GM21526 (cell line): ENCODE measurements at regions not wholly inside any gene's neighbourhood (a gene's known extent, or its start where the extent isn't known, plus 50 kb on each side); places are given as distances from the start of the nearest gene placed in this dataset.

ENCODE experiments used
- ATAC-seq: cut with Tn5 transposase; IDR thresholded peaks from one replicate; pipeline ENCODE4 v1.9.1; 2021; ENCODE audit warnings: moderate library complexity; ENCODE audit not compliant: unreplicated experiment, low FRiP score

DNA sequence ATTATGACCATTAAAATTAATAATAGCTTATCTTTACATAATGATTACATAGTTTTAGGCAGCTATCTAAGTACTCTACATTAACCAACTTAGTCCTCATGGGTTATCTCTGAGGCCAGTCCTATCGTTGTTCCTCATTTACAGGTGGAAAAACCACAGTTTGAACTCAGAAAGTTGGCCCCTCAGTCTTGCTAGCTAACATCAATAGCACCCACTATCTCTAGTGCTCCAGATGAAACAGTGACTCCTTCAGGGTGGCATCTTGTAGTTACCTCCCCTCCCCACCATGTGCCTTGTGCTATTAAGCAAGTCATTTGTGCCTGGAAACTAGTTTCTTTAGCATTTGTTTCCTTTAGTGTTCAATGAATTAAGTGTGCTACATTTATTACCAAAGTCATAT is 1086.7 kb downstream of the EFNB2 start:
- no peak for ATAC-seq

DNA sequence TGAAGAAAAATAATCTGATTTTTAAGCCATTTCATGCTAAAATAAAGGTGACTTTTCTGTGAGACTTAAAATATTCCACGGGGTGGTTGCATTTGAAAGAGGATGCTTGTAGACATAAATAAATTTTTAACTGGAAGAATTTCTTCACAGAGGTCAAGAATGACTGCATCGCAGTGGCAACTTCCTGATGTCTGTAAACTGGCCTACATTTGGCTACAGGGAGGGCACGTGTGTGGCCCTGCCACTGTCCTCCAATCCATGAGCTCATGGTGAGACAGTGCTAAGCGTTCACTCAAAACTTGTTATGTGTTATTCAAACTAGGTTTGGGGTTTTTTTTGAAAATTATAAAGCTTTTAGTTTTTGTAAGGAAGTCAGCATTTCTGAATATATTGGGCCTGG is 1089.3 kb downstream of the EFNB2 start:
- no peak for ATAC-seq

DNA sequence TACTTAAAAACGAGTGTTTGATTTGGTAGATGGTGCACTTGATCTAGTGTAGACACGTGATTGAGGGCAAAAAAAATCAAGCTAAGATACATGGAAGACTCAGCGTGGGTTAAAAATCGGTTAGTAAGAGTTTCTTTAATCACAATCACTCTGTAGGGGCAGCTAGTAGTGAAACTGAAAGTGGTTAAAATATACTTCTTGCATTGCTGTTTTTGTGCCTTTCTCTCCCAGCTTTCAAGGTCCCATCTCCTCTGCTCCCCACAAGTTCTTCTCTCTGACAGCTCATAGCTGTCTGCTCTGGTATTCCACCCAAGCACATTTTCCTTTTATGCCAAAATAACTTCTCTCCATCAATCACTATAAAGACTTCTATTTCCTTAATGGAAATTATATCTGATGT is 1089.7 kb downstream of the EFNB2 start:
- ATAC-seq = no peak

DNA sequence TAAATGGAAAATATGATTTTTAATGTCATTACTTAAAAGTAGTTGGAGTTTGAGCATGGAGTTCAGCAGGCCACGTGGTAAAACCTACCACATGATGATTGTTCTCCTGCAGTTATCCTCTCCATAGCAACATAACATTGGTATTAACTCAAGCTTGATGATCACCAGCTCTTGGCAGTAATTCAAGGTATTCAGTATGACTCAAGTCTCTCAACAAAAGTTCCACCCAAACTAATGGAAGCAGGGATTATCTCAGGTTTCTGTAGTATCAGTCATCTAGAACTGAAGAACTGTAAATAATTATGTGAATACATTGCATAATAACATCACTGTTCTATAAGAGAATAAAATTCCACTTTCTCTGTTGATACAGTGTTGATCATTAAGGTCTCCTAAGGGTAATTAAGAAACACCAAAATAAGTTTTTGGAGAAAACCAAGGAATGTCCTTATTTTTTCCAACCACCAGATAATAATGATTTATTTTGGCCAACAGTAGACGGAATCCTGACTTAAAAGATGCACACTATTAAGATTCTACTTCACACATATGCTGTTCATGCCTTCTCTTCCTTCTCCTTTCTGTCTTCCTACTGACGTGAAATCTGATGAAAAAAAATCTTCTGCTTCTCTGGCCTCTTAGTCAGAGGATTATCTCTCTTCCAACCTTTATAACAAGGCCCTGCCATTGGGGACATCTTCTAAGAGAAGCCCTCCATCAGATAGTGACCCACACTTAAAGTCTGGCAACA is 1092.3 kb downstream of the EFNB2 start:
- no peak for ATAC-seq

DNA sequence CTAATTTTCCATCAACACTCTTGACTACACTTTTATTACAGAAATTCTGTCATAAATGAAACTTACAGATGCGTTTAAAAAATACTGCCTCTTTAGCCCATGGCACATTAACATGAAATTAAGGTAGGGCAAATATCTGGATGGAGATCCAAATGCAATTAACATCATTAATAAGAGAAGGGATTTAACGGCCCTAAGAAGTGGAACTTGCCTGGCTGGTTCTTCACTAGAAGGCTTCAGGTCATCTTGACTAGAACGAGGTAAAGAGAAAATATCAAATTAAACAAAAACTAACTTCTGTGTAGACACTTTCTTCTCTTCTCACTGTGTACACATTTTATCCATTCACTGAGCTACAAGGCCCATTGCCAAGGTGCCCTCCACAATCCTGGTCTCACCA is 1093.4 kb downstream of the EFNB2 start:
- ATAC-seq = no peak

DNA sequence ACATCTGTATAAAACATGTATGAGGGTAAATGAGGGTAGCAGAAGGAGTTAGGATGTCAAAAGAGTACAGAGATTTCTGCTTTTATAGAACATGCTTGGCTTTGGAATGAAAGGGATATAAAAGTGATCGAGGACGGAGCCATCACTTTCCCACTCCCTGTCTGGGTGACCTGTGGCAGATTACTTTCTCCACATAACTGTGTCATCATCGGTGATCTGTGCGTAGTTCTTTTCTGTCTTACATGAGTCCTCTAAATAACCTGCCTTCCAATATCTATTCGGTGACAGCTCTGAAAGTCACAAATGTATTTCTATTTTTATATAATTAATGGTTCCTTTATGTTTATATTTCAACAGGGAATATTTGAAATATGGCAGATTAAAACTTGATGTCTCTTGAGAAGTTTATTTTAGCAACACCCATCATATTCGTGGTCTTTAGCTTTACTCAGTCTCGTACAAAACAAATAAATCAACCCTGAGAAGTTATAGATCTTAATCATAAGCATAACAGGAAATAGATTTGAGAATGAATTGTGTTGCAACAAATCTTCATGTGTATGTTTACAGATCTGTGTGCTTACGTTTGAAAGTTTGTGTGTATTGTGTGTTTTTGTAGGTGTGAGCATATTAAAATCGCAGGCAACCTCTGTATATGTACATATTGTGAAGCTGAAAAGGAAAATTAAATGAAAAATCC is 1094.3 kb downstream of the EFNB2 start:
- no peak for ATAC-seq

DNA sequence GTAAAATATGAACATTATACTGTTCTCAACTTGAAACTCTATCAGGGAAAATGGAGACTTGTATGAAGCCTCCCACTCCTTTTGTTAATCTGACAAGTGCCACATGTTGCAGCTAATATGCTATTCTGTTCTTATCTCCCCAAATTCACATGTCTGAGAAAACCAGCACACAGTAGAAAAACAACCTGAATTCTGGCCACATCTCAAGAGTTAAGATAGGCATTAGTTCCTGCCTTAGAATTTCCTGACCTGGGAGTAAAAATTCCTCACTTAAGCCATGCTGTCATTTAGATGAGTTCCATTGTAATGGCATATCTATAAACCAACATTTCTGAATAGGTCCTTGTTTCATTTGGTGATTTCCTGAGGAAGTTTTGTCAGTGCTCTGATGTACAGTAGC is 1098.5 kb downstream of the EFNB2 start:
- no peak for ATAC-seq

DNA sequence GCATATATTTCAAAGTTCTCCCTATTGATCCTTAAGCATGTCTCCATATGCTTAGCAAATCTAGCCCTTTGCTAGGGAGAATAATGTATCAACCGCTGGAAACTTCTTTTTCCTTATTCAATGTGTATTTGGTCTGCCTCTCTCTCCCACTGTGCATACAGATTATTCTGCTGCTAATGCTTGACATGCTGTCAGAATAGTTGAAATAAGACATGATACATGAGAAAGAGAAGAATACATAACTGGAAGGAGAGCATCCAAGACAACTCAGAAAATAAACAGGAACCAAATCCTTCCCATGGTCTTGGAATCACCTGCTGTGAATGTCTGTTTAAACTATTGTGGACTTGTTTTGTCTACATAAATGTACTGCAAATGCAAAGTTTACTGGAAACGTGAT is 1103.0 kb downstream of the EFNB2 start:
- no peak for ATAC-seq

DNA sequence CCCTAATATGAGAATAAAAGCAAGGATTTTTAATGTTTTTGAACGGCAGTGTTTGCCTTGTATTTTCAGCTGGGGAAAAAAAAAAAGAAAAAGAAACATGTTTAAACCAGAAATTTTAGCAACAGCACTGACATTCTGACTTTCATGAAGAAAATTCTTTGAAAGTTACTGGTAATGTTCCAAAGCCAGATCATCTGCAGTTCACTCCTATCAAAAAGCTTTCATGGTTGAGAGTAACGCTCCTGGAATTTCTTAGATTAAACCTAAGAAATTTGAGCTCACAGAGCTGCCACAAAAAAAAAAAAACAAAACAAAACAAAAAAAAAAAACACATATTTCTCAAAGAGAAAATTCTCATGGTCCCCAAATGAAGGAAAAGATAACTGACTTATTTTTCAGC is 1106.7 kb downstream of the EFNB2 start:
- no peak for ATAC-seq

DNA sequence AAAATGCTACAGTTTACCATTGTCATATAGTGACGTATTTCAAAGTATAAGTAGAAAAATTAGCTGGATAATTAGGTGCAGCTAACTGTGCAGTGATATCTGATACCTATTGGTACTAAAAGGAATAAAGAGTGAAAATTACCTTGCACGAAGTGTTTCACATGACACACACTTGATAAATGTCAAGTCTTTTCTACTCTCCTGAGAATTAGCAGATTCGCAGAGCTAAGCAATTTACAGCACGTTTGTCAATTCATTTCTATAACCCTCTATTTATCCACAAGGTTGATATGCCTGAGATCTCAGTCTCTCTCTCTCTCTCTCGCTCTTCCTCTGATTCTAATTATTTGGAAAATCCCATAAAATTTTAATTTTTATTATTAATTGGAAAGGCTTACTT is 1109.0 kb downstream of the EFNB2 start:
- ATAC-seq = no peak

DNA sequence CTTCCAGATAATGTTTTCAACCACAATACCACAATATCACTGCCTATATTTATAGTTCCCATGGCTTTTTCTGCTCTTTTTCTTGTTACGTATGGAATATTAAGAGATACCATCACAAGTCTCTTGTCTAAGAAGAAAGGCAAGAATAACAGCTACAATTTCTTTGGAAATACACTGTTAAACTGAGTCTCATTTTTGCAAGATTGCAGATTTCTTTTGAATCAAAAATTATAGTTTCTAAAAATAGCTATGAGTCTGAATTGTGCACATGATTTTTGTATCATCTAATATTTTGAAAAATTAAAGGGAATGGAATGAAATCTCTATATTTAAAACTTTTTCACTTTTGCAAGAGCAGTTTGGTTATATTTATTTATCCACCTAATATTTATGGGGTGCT is 1120.8 kb downstream of the EFNB2 start:
- no peak for ATAC-seq

DNA sequence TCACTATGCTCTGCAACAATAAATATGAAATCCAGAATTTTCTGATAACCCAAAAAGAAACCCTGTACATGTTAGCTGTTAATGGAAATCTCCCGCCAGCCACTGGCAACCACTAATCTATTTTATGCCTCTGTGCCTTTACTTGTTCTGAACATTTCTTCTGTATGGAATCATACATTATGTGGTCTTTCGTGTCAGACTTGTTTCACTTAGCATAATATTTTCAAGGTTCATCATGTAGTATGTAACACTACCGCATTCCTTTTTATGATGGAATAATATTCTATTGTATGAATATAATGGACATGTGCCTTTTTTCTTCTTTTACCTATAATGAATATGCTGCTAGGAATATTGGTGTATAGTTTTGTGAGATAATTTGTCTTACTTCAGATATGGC is 1123.3 kb downstream of the EFNB2 start:
- no peak for ATAC-seq

DNA sequence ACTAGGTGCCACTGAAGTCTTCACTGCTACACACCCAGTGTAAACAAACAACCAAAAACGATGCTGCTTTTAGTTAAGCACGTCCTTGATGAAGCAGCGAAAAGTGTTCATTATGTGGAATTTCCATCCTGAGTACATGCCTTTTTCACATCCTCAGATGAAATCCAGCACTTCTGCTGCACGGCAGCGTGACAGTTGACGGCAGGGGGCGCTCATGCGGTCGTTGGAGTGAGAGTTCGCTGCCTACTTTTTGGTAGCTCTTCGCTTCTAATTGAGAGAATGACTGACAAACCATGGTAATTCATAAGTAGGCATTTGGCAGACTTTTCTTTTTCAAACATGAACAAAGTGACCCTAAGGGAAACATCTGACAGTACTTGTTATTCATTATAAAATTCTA is 1124.9 kb downstream of the EFNB2 start:
- no peak for ATAC-seq

DNA sequence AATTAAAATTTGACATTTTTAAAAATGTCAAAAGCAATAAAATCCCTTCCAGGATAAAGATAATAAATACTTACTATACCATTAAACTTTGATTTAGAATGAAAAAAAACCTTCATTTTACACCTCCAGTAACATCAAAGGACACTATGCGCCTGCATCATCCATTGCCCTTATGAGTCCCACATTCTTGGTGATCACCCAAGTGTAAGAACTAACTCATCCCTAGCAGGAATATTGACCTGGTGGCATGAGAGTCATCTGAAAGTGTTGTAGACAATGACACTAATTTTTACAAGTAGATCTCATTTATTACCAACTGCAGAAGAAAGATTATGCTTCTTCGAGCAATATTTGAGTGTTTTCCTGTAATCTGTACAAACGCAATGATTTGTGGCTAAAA is 1128.9 kb downstream of the EFNB2 start:
- ATAC-seq = no peak

DNA sequence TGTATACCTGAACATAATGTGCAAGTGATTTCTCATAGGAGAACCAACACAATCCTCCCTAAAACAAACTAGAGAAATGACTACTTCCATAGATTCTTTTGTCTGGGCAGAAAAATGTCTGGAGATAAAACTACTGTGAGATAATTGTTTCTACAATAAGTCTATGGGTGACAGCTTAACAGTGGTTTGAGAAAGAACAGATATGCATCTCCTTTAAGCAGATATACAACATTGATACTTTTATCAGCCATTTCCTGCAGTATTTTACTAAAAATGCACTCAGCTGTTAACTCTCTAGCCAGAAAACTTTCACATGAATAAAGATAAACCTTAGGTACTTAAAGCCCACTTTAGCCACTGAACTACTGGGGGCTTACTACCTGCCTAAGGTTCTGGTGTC is 1132.4 kb downstream of the EFNB2 start:
- no peak for ATAC-seq

DNA sequence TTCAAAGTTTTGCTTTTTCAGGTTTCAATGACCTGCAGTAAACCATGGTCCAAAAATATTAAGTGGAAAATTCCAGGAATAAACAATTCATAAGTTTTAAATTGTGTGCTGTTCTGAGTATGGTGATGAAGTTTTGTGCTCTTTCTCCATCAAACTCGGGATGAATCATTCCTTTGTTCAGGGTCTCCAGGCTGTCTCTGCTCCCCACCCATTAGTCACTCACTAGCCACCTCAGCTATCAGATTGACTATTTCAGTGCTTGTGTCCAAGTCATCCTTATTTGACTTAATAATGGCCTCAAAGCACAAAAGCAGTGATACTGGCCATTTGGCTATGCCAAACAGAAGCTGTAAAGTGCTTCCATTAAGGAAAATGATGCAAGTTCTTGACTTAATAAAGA is 1140.4 kb downstream of the EFNB2 start:
- ATAC-seq = no peak

DNA sequence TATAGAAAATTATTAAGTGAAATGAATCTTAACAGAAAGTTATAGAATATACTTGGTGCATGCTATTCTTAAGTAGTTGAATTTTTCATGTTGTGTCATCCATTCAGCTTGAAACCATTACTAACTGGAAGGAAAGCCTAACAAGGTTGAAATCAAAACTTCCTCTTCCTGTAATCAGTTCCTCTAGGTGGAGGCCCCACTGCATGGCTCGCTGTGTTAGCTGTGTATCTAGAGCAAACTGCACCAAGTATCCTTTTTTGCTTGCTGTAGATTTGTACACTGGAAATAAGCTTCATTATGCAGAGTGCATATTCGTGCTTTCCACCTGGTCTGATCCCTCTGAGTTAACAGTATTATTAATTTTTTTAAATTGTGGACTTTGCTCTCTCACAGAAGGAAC is 1146.1 kb downstream of the EFNB2 start:
- no peak for ATAC-seq

DNA sequence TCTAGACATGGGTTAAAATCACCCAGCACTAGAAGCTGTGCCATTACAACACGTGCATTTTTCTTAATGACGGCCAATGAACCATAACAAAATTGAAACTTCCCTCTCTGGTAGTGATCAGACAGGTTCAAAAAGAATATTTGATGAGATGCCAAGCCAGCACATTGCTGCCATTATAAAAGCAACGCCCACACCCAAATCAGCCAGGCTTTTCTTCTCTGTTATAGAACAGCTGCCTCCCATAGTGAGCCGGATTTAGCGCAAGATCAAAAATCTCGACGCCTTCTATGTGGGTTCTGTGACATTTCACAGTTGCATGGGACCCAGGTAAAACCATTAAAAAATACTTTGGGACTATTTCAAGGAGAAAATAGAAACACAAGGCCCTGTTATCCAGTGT is 1158.0 kb downstream of the EFNB2 start:
- ATAC-seq = no peak

DNA sequence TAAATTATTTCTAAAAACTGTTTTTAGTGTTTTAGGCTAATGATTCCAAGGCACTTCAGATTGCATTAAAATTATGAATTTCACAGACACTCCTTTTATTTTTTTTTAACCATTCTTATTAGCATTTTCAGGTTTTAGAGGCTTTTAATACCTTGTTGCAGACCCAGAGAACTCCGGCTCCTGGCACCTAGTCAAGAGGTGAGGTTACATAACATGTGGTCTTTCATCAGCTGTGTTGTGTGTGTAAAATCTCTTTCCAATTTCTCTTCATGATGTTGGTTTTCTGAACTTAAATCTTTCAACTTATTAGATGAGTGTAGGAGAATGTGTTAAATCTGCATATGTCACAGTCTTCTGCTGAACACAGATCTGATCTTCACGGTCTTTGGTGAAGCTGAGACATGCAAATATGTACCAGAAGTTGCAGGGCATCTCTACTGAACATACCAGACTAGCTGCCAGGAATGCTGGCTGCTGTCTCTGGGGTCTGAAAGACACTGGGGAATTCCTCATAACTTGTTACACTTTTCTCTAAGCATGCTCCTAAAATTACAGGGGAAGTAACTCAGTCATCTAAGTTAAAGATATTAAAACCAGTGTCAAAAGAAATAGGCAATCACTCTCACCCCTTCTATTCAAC is 1165.3 kb downstream of the EFNB2 start:
- no peak for ATAC-seq

DNA sequence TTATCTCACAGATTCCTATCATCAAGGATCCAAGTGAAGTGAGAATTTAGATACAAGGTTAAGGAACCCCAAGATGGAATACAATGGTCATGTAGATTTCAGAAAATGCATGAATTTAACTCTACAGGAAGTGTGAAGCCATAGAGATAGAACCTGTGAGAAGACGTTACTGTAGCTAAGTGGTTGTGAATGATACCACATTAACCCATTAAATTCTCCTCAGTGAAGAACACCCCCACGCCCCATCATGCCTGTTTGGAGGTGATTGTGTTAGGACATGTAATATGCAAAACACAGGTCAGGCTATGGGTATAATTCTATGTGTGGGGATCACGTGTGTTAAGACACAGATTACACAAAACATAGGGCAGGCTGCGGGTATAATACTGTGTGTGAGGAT is 1166.7 kb downstream of the EFNB2 start:
- no peak for ATAC-seq

DNA sequence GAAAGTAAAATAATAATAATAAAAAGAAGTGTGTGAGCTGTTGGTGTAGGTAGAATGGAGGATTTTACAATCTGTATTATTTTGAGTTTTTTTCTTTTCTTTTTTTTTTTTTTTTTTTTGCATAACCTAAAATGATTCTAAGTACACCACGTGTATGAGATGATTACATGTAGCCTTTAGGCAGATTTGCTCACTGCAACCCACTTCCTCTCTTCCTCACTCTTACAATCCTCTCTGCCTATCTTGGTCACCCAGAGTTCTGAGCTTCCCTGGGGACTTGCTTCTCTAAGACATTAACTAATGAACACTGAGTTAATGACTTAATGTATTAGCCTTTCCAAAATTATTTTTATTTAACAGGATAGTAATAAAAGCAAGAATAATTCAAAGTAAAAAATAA is 1169.6 kb downstream of the EFNB2 start:
- no peak for ATAC-seq

DNA sequence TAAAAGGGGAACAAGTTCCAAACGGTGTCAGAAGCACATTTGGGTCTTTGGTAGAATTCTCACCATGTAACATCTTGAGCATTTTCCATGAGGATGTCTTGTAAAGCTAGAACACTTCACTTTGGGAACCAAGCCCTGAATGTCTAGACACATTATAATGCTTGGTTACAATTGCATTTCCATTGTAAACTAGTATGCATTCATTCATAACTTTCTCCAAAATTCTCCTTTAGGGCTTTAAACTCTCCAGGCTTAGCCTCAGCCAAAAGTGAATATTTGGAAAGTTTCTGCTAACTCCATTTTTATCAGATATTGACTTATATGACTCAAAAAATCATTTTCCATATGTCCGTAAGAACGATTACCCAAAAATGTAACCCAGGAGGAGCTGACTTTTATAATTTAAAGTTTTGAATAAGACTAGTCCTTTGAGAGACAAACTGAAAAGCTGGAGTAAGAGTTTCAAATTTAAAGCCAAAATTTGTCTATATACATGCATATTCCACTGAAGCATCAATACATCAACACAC is 1170.4 kb downstream of the EFNB2 start:
- no peak for ATAC-seq
